OCI-LY3 (cell line): ENCODE measurements at regions not wholly inside any gene's neighbourhood (a gene's known extent, or its start where the extent isn't known, plus 50 kb on each side); places are given as distances from the start of the nearest gene placed in this dataset.

Experiments
- EZH2phosphoT487 ChIP-seq: fragments of 200-600 bp; shearing (Covaris generic); IDR thresholded peaks from 2 replicates; pipeline ENCODE4 v1.6.1; 2018; ENCODE audit warnings: antibody characterized with exemption, mixed run types, low read depth
- TF ChIP-seq, protein P1 (sequence below): fragments of 200-600, 300-600 bp; sonication (generic); IDR thresholded peaks from 2 replicates; pipeline ENCODE4 v1.5.1; 2014; ENCODE audit warnings: antibody characterized with exemption, low read length, low read depth

GRCh38 chr3:55305696-55306485 is 181.2 kb downstream of the WNT5A start:
- TF ChIP-seq, protein P1, sequence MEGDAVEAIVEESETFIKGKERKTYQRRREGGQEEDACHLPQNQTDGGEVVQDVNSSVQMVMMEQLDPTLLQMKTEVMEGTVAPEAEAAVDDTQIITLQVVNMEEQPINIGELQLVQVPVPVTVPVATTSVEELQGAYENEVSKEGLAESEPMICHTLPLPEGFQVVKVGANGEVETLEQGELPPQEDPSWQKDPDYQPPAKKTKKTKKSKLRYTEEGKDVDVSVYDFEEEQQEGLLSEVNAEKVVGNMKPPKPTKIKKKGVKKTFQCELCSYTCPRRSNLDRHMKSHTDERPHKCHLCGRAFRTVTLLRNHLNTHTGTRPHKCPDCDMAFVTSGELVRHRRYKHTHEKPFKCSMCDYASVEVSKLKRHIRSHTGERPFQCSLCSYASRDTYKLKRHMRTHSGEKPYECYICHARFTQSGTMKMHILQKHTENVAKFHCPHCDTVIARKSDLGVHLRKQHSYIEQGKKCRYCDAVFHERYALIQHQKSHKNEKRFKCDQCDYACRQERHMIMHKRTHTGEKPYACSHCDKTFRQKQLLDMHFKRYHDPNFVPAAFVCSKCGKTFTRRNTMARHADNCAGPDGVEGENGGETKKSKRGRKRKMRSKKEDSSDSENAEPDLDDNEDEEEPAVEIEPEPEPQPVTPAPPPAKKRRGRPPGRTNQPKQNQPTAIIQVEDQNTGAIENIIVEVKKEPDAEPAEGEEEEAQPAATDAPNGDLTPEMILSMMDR = no peak
- no peak for TF ChIP-seq EZH2phosphoT487
